ENCODE measurements at regions not wholly inside any gene's neighbourhood (a gene's known extent, or its start where the extent isn't known, plus 50 kb on each side); places are given as distances from the start of the nearest gene placed in this dataset.

GRCh38 chr13:71082631-71083030, 784.4 kb downstream of the DACH1 start:
- DNase-seq (ENCODE audit: low read depth), result no peak

GRCh38 chr13:71079638-71080037, 787.4 kb downstream of the DACH1 start:
- DNase-seq (ENCODE audit: low read depth), result no peak

GRCh38 chr13:71068041-71068440, 799.0 kb downstream of the DACH1 start:
- no peak for DNase-seq (ENCODE audit: low read depth)

- DNase-seq (ENCODE audit: low read depth), result no peak
Observed at GRCh38 chr13:71067165-71067815, 799.7 kb downstream of the DACH1 start.

GRCh38 chr13:71056581-71056980, 810.4 kb downstream of the DACH1 start:
- no peak for DNase-seq (ENCODE audit: low read depth)

- no peak for DNase-seq (ENCODE audit: low read depth)
Observed at GRCh38 chr13:71055644-71056043, 811.4 kb downstream of the DACH1 start.

GRCh38 chr13:71055047-71055446, 812.0 kb downstream of the DACH1 start:
- DNase-seq (ENCODE audit: low read depth), result no peak

- no peak for DNase-seq (ENCODE audit: low read depth)
Observed at GRCh38 chr13:71054358-71054757, 812.6 kb downstream of the DACH1 start.

- DNase-seq (ENCODE audit: low read depth), result no peak
Observed at GRCh38 chr13:71051573-71051972, 815.4 kb downstream of the DACH1 start.

- DNase-seq (ENCODE audit: low read depth), result no peak
Observed at GRCh38 chr13:71046360-71047079, 820.5 kb downstream of the DACH1 start.

- DNase-seq (ENCODE audit: low read depth), result no peak
Observed at GRCh38 chr13:71045101-71045500, 821.9 kb downstream of the DACH1 start.

GRCh38 chr13:71039440-71039839, 827.6 kb downstream of the DACH1 start:
- DNase-seq (ENCODE audit: low read depth), result no peak

GRCh38 chr13:71034018-71034417, 833.0 kb downstream of the DACH1 start:
- no peak for DNase-seq (ENCODE audit: low read depth)

- DNase-seq (ENCODE audit: low read depth), result no peak
Observed at GRCh38 chr13:71033026-71033425, 834.0 kb downstream of the DACH1 start.

GRCh38 chr13:71030784-71031183, 836.2 kb downstream of the DACH1 start:
- no peak for DNase-seq (ENCODE audit: low read depth)

GRCh38 chr13:71028884-71029283, 838.1 kb downstream of the DACH1 start:
- no peak for DNase-seq (ENCODE audit: low read depth)

- DNase-seq (ENCODE audit: low read depth), result no peak
Observed at GRCh38 chr13:71021825-71022422, 845.1 kb downstream of the DACH1 start.

- DNase-seq (ENCODE audit: low read depth), result no peak
Observed at GRCh38 chr13:71018995-71019394, 848.0 kb downstream of the DACH1 start.

- no peak for DNase-seq (ENCODE audit: low read depth)
Observed at GRCh38 chr13:71018544-71018943, 848.5 kb downstream of the DACH1 start.

GRCh38 chr13:71017607-71018006, 849.4 kb downstream of the DACH1 start:
- no peak for DNase-seq (ENCODE audit: low read depth)

- DNase-seq (ENCODE audit: low read depth), result no peak
Observed at GRCh38 chr13:71015516-71015915, 851.5 kb downstream of the DACH1 start.

GRCh38 chr13:71015021-71015420, 852.0 kb downstream of the DACH1 start:
- DNase-seq (ENCODE audit: low read depth), result no peak

- DNase-seq (ENCODE audit: low read depth), result no peak
Observed at GRCh38 chr13:71005919-71006318, 861.1 kb downstream of the DACH1 start.
